ENCODE measurements at regions not wholly inside any gene's neighbourhood (a gene's known extent, or its start where the extent isn't known, plus 50 kb on each side); places are given as distances from the start of the nearest gene placed in this dataset.
"Not testable (repeated sequence)": the region's sequence is repeated elsewhere in the genome, so short reads cannot be mapped to it uniquely, and the experiment has no call there.

DNA sequence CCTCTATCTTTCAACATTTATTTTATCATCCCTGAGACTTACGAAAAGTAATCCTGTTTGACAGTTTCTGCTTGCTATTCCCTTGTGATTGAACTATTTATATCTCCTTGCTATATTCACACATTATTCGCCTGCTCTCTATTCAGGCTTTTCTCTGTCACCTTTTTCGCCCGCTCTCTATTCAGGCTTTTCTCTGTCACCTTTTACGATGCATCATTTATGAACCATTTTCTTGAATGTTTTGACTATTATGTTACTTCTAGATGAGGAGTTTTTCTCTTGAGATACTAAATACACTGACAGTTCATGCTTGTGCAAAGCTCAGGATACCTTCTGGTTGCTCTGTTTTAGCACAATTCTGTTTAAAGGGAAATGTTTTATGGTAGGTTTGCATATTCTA is 143.3 kb upstream of the VSTM2A start:
- DNase-seq = no peak

DNA sequence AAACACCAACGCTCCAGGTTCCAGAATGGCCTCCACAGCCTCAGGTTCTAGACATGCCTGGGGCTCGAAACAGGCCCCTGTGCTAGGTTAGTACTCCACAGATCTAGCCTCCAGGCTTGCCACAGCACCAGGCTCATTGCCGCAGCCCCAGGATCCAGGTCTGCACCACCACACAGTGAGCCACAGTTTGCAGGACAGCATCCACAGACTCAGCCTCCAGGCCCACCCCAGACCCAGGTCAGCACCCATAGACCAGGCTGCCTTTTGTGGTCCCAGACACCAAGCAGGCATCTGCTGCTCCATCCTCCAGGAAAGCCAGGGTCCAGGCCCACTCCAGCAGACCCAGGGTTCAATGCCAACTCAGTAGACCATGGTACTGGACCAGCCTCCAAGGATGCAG is 132.3 kb upstream of the VSTM2A start:
- DNase-seq = no peak

DNA sequence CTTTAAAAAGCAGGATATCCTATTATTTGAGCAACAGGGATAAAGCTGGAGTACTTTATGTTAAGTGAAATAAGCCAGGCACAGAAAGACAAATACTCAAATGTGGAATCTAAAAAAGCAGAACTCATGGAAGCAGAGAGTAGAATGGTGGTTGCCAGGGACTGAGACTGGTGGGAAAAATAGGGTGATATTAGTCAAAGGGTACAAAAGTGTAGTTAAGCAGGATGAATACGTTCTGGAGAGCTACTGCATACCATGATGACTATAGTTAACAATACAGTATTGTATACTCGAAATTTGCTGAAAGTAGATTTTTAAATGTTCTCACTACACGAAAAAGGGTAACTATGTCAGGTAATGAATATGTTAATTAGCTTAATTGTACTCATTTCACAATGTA is 125.5 kb upstream of the VSTM2A start:
- DNase-seq = no peak

DNA sequence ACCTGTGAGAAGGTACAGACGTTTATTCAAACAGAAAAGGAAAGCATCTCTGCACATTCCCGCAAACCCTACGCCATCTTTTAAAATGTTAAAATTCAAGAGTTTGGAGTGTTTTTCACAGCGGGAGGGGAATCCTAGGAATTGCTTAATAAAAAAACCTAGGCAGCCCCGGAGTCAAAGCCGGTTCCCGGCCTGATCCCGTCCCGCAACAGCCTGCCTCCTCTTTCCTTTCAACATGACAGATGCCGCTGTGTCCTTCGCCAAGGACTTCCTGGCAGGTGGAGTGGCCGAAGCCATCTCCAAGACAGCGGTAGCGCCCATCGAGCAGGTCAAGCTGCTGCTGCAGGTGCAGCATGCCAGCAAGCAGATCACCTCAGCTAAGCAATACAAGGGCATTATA is 123.0 kb upstream of the VSTM2A start:
- DNase-seq = no peak

DNA sequence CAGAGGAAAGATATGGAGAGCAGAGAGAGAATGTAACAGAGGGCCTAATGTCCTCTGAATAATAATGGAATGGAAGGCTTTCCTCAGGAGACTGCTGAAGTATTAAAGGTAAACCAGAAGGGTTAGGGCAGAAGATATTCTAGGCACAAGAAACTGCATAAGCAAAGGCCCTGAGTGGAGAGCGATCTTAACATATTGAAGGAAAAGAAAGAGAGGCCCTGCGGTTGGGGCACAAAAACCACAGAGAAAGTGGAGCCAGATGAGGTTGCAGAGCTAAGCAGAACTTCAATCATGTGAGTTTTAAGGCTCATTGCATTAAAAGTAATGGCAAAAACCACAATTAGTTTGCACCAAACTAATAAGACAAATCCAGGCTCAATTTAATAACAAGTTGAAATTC is 115.8 kb upstream of the VSTM2A start:
- no peak for DNase-seq

DNA sequence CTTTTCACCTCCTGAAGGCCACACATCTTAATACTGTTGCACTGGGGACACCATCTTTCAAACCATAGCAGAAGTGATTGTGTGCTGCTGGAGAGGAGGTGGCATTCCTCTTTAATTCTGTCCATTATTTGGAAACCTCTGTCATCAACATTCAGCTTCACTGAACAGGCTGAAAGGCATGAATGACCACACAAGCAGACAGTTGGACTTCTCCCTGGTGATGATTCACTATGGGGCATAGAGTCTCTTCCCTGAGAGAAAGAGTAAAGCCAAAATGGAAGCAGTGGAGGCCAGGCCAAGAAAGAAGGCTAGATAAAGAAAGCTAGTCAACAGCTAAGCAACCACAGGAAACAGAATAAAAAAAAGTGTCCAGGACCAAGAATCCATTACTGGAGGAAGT is 113.1 kb upstream of the VSTM2A start:
- DNase-seq = no peak

DNA sequence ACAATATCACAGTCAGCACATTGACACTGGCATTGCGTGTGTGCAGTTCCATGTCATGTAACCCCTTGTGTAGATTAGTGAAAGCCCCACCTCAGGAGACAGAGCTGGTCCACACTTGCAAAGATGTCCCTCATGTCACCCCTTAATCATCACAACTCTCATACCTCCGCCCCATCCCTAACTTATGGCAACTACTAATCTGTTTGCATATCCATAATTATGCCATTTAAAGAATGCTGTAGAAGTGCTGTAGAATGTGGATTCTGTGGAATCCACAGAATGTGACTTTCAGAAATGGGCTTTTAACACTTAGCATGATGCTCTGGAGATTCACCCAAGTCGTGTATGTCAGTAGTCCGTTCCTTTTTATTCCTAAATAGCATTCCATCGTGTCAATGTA is 102.8 kb upstream of the VSTM2A start:
- DNase-seq = no peak

DNA sequence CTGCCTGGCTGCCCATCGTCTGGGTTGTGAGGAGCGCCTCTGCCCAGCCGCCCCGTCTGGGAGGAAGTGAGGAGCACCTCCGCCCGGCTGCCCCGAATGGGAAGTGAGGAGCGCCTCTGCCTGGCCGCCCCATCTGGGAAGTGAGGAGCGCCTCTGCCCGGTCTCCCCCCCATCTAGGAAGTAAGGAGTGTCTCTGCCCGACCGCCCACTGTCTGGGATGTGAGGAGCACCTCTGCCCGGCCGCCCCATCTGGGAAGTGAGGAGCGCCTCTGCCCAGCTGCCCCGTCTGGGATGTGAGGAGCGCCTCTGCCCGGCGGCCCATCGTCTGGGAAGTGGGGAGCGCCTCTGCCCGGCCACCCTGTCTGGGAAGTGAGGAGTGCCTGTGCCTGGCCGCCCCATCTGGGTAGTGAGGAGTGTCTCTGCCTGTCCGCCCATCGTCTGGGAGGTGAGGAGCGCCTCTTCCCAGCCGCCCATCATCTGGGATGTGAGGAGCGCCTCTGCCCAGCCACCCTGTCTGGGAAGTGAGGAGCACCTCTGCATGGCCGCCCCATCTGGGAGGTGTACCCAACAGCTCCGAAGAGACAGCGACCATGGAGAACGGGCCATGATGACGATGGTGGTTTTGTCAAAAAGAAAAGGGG is 98.0 kb upstream of the VSTM2A start:
- DNase-seq = not testable (repeated sequence)

DNA sequence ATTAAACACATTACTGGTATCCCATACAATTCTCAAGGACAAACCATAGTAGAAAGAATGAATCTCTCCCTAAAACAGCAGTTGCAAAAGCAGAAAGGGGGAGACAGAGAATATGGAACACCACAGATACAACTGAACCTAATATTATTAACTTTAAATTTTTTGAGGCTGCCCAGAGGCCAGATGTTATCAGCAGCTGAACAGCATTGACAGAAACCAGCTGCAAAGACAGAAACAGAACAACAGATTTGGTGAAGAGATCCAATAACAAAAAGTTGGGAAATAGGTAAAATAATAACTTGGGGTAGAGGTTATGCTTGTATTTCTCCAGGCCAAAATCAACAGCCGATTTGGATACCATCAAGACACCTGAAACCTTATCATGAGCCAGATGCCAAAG is 89.0 kb upstream of the VSTM2A start:
- not testable (repeated sequence) for DNase-seq

DNA sequence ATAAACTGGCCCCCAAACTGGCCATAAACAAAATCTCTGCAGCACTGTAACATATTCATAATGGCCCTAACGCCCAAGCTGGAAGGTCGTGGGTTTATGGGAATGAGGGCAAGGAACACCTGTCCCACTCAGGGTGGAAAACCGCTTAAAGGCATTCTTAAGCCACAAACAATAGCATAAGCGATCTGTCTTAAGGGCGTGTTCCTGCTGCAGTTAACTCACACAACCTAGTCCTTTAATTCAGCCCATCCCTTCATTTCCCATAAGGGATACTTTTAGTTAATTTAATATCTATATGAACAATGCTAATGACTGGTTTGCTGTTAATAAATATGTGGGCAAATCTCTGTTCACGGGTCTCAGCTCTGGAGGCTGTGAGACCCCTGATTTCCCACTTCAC is 87.5 kb upstream of the VSTM2A start:
- not testable (repeated sequence) for DNase-seq

DNA sequence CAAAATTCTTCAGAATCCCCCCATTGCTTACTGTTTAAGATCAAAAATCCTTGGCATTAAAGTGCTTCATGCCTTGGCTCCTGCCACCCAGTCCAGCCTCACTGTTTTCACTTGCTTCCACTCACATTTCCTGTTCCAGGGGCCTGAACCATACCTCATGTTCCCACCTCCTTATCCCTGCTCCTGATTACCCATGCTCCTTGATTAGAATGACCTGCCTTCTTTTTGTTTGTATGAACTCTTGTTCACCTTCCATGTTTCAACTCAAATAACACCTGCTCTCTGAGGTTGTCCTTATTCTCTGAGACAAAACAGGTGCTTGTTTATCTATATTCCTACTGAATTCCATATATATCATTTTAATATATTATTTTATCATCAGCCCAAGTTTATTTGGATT is 77.1 kb upstream of the VSTM2A start:
- no peak for DNase-seq

DNA sequence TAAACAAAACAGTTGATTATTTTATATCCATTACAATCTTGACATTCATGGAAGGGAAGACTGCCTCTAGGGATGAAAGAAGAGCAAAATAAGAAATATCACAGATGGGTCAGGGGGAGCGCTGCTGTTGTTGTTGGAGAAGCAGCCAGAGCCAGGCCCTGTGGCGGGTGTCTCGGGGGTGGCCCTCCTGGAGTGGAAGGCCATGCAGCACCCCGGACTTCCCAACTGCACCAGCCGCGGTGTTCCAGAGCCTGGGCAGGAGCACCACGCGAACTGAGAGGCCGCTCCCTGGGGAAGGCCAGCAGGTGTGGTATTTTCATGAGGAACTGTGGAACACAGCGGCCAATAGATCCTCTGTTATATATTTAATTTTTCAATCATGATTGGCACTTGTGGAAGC is 72.4 kb upstream of the VSTM2A start:
- DNase-seq = no peak

DNA sequence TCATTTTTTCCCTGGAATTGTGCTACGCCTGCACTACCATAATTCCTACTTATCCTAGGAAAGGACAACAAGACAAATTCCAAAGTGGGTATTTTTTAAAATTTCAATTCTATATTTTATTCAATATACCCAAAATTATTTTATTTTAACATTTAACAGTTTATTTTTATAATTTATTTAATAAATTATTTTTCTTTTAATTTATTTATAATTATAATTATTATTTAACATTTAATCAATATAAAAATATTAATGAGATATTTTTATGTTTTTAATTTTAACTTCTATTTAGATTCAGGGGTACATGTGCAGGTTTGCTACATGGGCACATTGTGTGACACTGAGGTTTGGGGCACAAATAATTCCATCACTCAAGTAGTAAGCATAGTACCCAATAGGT is 65.6 kb upstream of the VSTM2A start:
- DNase-seq = no peak

DNA sequence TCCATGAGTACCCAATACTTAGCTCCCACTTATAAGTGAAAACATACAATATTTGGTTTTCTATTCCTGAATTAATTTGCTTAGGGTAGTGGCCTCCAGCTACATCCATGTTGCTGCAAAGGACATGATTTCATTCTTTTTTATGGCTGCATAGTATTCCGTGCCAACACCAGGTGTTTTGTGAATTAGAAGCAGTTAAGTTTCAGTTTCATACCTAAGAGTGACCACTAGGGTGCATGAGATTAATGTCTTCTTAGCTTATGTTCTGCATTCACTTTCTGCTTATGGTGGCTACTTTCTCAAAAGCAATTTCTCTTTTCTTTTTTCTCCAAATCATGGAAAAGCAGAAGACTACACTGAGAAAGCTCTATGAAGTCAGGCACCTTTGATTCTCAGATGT is 65.1 kb upstream of the VSTM2A start:
- no peak for DNase-seq

DNA sequence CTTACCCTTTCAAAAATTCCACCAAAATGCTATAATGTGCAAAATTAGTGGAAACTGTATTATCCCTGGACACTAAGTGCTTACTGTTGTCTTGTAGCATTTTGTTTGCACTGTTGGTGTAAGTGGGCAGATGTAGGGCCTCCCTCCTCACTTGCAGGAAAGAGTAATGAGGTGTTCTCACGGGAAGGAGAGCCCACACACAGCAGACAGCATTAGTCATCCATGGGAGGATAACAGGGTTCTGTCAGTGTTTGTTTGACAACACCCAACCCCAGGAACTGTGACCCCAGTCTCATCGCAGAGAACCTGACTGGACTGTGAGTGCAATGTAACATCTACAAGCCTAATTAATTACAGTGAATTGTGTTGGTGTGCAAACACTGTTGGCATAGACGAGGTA is 58.7 kb upstream of the VSTM2A start:
- DNase-seq = peak; percentile 82

DNA sequence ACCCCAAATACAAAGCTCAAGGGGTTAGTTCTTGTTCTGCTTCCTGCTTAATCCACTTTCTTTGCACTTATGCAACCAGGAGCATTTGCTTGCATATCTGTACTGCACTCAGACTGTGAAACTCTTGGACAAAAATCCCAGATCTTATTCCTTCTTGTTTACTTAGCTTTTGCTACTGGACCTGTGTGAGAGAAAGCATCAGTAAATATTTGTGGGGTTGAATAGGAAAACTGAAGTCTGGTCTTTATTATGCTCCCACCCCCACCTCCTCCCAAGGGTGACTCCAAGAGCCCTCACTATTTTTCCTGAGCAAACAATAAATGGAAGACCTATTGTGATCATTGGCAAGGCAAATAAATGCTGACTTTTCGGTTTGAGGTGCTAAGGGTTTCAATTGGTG is 57.1 kb upstream of the VSTM2A start:
- peak; percentile 68 for DNase-seq

All from NCI-H2029 treated with DMSO at 0.1 percent for 48 hours (cell line).